Small intestine (tissue), 7 donors: ENCODE measurements at regions not wholly inside any gene's neighbourhood (a gene's known extent, or its start where the extent isn't known, plus 50 kb on each side); places are given as distances from the start of the nearest gene placed in this dataset.

ENCODE experiments used
- DNase-seq, 2 donors: peaks; one replicate each; pipeline versions ENCODE4 v3.0.0 to v3.0.0-alpha.2; 2013
- FAIRE-seq: peaks from 2 replicates; lab custom pipeline; 2012; peaks lifted over from hg19 to GRCh38; lab: Jason Lieb, UNC
- H3K27ac ChIP-seq, 3 donors: one replicate each; pipeline ENCODE4 v1.5.1; 2013; ENCODE audit warnings: low read length in 2 of 3, mild to moderate bottlenecking in 2 of 3, control low read depth in 1 of 3, inconsistent platforms in 1 of 3, low read depth in 1 of 3, moderate library complexity in 1 of 3
- H3K27me3 ChIP-seq, 3 donors: one replicate each; pipeline ENCODE4 v1.6.1; 2013; ENCODE audit warnings: low read length in 3 of 3, inconsistent platforms in 1 of 3; ENCODE audit not compliant: control insufficient read depth in 3 of 3, insufficient read depth in 3 of 3
- H3K36me3 ChIP-seq, 3 donors: one replicate each; pipeline ENCODE4 v1.6.1; 2013; ENCODE audit warnings: low read length in 3 of 3, inconsistent platforms in 1 of 3, low read depth in 1 of 3, mild to moderate bottlenecking in 1 of 3, moderate library complexity in 1 of 3; ENCODE audit not compliant: control insufficient read depth in 3 of 3, insufficient read depth in 2 of 3
- H3K4me1 ChIP-seq, 3 donors: one replicate each; pipeline ENCODE4 v1.6.1; 2013; ENCODE audit warnings: low read length in 2 of 3, inconsistent platforms in 1 of 3, low read depth in 1 of 3, mild to moderate bottlenecking in 1 of 3, moderate library complexity in 1 of 3; ENCODE audit not compliant: control insufficient read depth in 3 of 3, insufficient read depth in 2 of 3
- H3K4me3 ChIP-seq, 3 donors: one replicate each; pipeline ENCODE4 v1.5.1; 2013; ENCODE audit warnings: low read length in 3 of 3, control low read depth in 1 of 3, inconsistent platforms in 1 of 3, low read depth in 1 of 3, mild to moderate bottlenecking in 1 of 3, moderate library complexity in 1 of 3
- H3K9me3 ChIP-seq, 2 donors: one replicate each; pipeline ENCODE4 v1.6.1; 2013; ENCODE audit warnings: low read depth in 1 of 2, low read length in 1 of 2; ENCODE audit not compliant: control insufficient read depth in 2 of 2, insufficient read depth in 1 of 2
- WGBS, 3 donors: extraction: QIAGEN DNeasy Blood & Tissue Kit; methylation state at CpG; one replicate each; pipeline ENCODE4 v1.1.7; 2013; 5-methylcytosine and 5-hydroxymethylcytosine counted together
- donor health status: healthy with polysubstance abuse.
- donor health status: control.
- donor health status: control.
- donor health status: Bipolar disorder and iron deficiency.
- donor health status: healthy.

DNA sequence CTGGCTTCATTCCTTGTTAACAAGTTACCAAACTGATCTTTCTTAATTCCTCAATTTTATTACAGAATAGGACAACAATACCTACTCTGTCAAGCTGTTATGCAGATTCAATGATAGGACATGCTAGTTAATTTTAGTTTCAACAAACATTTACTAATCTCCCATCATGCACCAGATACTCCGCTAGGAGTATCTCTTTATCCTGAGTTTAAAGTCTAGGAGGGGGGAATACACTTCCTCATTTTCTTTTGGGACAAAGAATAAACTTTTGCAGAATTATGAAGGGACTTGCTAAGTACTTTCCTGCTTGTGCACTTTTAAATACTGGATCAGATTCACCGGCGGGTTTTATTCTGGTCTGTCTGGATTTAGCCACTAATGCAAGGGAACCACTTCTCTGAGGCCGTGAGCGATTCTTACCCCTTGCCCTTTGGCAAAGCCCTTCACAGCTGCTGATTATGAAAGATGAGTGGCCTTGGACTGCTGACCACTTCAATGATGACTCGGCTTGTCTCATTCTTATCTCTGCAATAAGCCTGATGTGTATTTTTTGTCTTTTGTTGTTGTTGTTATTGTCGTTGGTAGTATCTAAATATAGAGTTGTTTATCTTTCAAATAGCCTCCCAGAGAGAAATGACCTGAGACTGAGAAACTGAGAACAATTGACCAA lies 73.9 kb downstream of the RMI1 start:
- Histone ChIP-seq H3K4me3 (no peak overlapping the region), H3K9me3 (no peaks in the 10 kb centered on the region)
- FAIRE-seq = no peak

DNA sequence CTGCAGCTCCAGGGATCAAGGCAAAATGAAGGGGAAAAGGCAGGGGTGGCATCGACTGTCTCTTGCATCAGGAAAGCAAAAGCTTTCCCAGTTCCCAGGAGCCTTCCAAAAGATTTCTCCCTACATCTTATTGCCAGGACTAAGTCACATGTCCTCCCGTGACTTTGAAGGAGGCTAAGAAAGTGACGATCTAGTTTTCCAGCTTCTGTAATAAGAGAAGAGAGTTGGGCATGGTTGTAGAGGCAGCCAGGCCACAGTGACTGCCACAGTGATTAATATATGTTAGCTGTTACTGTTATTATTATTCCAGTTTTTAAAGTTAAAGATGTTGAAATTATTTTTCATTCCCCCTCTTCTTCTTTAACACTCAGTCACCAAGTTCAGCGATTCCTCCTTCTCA lies 77.1 kb downstream of the RMI1 start:
- Histone ChIP-seq H3K4me3 (no peak overlapping the region), H3K27me3 (no peaks in the 10 kb centered on the region), H3K27ac (no peak overlapping the region), H3K36me3 (no peaks in the 10 kb centered on the region), H3K9me3 (no peaks in the 10 kb centered on the region), H3K4me1 (peaks cover 0 to 2% (median 0%) of the 10 kb centered on the region in 3 donors)
- 89 to 92% (median 89%) methylated on average over 4 of the region's 4 CpGs for WGBS, 3 donors
- FAIRE-seq (no peak), DNase-seq (no peak)

More for the DNA sequence above, 73.9 kb downstream of the RMI1 start:
- DNase-seq = no peak
- no peaks in the 10 kb centered on the region for H3K4me1 ChIP-seq
- 49 to 60% (median 56%) methylated on average over 7 of the region's 7 CpGs for WGBS, 3 donors
- peaks cover 0 to 3% (median 0%) of the 10 kb centered on the region in 3 donors for H3K27me3 ChIP-seq
- H3K27ac ChIP-seq = no peak overlapping the region
- no peaks in the 10 kb centered on the region for H3K36me3 ChIP-seq

DNA sequence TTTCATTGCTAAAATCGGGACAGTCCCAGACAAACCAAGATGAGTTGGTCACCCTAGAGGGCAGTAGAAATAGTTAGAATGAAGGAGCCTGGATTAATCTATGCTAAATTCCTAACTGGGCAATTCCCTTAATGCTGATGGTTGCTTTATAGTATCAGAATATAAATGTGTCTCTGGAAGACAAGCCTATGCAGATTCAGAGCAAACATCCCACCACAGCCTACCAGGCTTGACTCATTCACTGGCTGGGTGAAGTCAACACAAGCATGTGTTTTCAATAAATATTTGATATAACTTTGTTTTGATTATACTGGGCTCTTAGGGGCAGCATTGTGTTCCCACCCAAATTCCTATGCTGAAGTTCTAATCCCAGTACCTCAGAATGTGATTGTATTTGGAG lies 79.3 kb downstream of the RMI1 start:
- DNase-seq (no peak), FAIRE-seq (no peak)
- Histone ChIP-seq H3K27me3 (no peaks in the 10 kb centered on the region), H3K36me3 (no peaks in the 10 kb centered on the region), H3K4me1 (peaks cover 0 to 2% (median 0%) of the 10 kb centered on the region in 3 donors), H3K9me3 (no peaks in the 10 kb centered on the region), H3K27ac (no peak overlapping the region), H3K4me3 (no peak overlapping the region)
- 79 to 94% (median 93%) methylated on average over 1 of the region's 1 CpG for WGBS, 3 donors

DNA sequence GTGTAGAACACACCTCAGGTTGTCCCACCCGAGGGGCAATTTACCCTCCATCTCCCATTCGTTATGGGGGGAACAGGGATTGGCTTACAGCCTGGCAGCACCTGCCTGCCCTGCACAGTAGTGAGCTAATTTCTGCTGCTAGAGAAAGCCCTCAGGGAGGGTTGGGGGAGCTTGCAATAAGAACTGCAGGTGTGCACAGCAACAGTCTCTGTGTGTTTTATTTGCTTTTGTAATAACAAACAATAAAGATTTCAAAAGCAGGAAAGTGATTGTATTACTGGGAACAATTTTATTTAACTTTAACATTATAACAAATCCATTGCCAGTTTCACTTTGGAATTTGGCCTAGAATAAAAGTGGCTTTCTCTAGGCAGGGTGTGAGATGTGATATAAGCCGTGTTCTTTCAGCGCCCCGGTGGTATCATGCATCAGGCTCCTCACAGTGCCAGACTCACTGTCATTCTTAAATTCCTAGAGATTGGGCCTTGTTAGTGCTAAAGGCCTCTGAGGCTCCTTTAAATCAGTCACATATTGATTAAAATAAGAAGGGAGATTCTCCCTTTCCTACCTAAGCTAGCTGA lies 81.1 kb downstream of the RMI1 start:
- H3K36me3 ChIP-seq = no peaks in the 10 kb centered on the region
- H3K4me3 ChIP-seq = no peak overlapping the region
- peaks cover 0 to 2% (median 0%) of the 10 kb centered on the region in 3 donors for H3K4me1 ChIP-seq
- no peak overlapping the region for H3K27ac ChIP-seq
- WGBS, 3 donors = 7 to 51% (median 30%) methylated on average over 5 of the region's 5 CpGs
- FAIRE-seq (no peak), DNase-seq (no peak)
- no peaks in the 10 kb centered on the region for H3K27me3 ChIP-seq
- H3K9me3 ChIP-seq = no peaks in the 10 kb centered on the region

DNA sequence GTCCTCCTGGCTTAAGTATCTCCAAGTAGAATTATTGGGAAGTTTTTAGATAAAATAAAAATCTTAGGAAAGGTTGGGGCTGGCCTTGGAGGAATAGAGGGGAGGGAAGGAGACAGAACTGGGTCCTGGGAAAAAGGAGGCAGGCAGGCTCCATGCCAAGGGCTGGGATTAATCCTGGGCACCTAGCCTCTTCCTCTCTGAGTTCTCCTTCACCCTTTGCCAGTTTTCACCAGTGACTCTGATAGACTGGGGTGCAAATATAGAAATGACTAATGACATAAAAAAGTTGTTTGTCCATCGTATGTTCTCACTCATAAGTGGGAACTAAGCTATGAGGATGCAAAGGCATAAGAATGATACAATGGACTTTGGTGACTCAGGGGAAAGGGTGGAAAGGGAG lies 81.9 kb downstream of the RMI1 start:
- no peaks in the 10 kb centered on the region for H3K27me3 ChIP-seq
- H3K4me1 ChIP-seq = peaks cover 0 to 2% (median 0%) of the 10 kb centered on the region in 3 donors
- WGBS, 3 donors = 49 to 52% (median 50%) methylated on average over 1 of the region's 1 CpG
- no peak overlapping the region for H3K27ac ChIP-seq
- H3K4me3 ChIP-seq = no peak overlapping the region
- no peaks in the 10 kb centered on the region for H3K9me3 ChIP-seq
- no peaks in the 10 kb centered on the region for H3K36me3 ChIP-seq
- DNase-seq = no peak
- FAIRE-seq = no peak

DNA sequence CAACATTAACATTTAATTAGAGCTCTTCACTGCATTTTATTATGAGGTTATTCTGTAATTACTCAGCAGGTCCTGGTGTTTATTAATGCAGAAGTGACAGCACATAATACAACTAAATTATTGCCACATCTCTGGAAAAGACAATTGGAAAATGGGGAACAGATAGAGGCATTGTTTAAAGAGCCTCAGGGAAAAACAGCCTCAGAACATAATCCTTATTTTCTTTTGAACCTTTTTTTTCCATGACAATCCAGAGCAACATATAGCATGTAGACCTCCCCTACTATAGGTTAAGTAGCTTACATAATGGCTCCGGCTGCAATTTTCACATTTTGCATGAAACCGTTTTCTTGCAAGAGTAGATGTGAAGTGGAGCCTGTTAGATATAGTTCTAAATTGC lies 87.2 kb downstream of the RMI1 start:
- no peak for FAIRE-seq
- Histone ChIP-seq H3K4me1 (peaks cover 0 to 2% (median 0%) of the 10 kb centered on the region in 3 donors), H3K27me3 (no peaks in the 10 kb centered on the region), H3K4me3 (no peak overlapping the region), H3K27ac (no peak overlapping the region), H3K9me3 (no peaks in the 10 kb centered on the region), H3K36me3 (no peaks in the 10 kb centered on the region)
- 89 to 95% (median 90%) methylated on average over 2 of the region's 2 CpGs for WGBS, 3 donors
- no peak for DNase-seq

DNA sequence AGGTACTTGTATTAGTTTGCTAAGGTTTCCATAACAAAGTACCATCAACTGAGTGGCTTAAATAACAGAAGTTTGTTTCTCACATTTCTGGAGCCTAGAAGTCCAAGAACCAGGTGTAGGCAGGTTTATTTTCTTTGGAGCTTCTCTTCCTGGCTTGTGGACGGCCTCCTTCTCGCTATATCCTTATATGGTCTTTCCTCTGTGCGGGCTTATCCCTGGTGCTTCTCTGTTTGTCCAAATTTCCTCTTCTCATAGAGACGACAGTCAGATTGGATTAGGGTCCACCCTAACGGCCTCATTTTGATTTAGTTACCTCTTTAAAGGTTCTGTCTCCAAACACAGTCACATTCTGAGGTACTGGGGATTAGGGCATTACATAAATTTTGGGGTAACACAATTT lies 88.3 kb downstream of the RMI1 start:
- Histone ChIP-seq H3K4me1 (peaks cover 0 to 3% (median 0%) of the 10 kb centered on the region in 3 donors), H3K27me3 (no peaks in the 10 kb centered on the region), H3K27ac (no peak overlapping the region), H3K4me3 (no peak overlapping the region), H3K9me3 (no peaks in the 10 kb centered on the region), H3K36me3 (no peaks in the 10 kb centered on the region)
- FAIRE-seq = no peak
- WGBS, 3 donors = 67 to 80% (median 78%) methylated on average over 5 of the region's 5 CpGs
- no peak for DNase-seq

DNA sequence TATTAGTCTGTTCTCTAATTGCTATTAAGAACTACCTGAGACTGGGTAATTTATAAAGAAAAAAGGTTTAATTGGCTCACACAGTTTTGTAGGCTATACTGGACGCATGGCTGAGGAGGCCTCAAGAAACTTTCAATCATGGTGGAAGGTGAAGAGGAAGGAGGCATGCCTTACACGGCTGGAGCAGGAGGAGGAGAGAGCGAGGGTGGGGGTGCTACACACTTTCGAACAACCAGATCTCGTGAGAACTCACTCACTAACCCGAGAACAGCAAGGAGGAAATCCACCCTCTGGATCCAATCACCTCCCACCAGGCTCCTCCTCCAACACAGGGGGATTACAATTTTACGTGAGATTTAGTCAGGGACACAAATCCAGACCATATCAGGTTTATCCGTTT lies 90.0 kb downstream of the RMI1 start:
- 87 to 94% (median 93%) methylated on average over 8 of the region's 8 CpGs for WGBS, 3 donors
- Histone ChIP-seq H3K9me3 (no peaks in the 10 kb centered on the region), H3K27ac (no peak overlapping the region), H3K4me1 (peaks cover 0 to 3% (median 0%) of the 10 kb centered on the region in 3 donors), H3K36me3 (no peaks in the 10 kb centered on the region), H3K4me3 (no peak overlapping the region), H3K27me3 (no peaks in the 10 kb centered on the region)
- DNase-seq = no peak
- no peak for FAIRE-seq
